ENCODE measurements at regions not wholly inside any gene's neighbourhood (a gene's known extent, or its start where the extent isn't known, plus 50 kb on each side); places are given as distances from the start of the nearest gene placed in this dataset.

DNA sequence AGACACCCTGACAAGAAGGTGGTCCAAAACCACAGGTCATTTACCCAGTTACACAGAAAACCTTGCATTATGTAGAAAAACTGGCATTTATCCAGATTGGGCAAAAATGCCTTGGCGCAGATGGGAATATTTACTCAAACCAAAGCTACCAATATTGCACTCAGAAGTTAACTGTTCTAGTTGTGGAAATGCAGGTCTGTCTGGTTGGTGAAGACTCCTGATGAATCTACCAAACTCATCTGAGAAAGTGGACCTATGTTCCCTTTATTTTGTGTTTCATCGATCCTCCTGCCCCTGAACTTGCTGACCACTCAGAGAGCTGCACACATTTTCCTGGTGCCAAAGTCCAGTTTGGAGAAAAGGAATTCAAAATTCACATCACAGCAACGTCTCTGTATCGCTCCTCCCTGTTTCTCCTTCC, 85.2 kb upstream of the ALDH1A1 start:
- Histone ChIP-seq H3K27me3 (no peaks in the 10 kb centered on the region), H3K4me1 (peaks cover 0 to 33% (median 12%) of the 10 kb centered on the region in 4 donors), H3K27ac (peak overlapping the region; percentile 73 to 90 (median 79)), H3K4me3 (peak overlapping the region in 3 of 4 donors; percentile 1 to 16 (median 12)), H3K36me3 (no peaks in the 10 kb centered on the region), H3K9me3 (no peaks in the 10 kb centered on the region)
- TF ChIP-seq EP300 (IDR thresholded peaks at IDR 0.05) (no peak), POLR2A (IDR thresholded peaks at IDR 0.05) (no peak)
- TF ChIP-seq, protein P1, sequence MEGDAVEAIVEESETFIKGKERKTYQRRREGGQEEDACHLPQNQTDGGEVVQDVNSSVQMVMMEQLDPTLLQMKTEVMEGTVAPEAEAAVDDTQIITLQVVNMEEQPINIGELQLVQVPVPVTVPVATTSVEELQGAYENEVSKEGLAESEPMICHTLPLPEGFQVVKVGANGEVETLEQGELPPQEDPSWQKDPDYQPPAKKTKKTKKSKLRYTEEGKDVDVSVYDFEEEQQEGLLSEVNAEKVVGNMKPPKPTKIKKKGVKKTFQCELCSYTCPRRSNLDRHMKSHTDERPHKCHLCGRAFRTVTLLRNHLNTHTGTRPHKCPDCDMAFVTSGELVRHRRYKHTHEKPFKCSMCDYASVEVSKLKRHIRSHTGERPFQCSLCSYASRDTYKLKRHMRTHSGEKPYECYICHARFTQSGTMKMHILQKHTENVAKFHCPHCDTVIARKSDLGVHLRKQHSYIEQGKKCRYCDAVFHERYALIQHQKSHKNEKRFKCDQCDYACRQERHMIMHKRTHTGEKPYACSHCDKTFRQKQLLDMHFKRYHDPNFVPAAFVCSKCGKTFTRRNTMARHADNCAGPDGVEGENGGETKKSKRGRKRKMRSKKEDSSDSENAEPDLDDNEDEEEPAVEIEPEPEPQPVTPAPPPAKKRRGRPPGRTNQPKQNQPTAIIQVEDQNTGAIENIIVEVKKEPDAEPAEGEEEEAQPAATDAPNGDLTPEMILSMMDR (IDR thresholded peaks at IDR 0.05), result no peak
- DNase-seq (ENCODE audit: low spot score in 2 of 2), result no peak
- 29 to 37% methylated on average over 4 of the region's 4 CpGs for WGBS, 2 donors

GRCh38 chr9:73037613-73038012, 84.8 kb upstream of the ALDH1A1 start:
- Histone ChIP-seq H3K27ac (peak overlapping the region in 2 of 4 donors; percentile 76 to 90), H3K4me1 (peaks cover 0 to 33% (median 12%) of the 10 kb centered on the region in 4 donors), H3K36me3 (no peaks in the 10 kb centered on the region), H3K4me3 (peak overlapping the region in 1 of 4 donors; percentile 12), H3K9me3 (no peaks in the 10 kb centered on the region), H3K27me3 (no peaks in the 10 kb centered on the region)
- 42% methylated on average over 3 of the region's 3 CpGs for WGBS, 2 donors
- DNase-seq (ENCODE audit: low spot score in 2 of 2), result no peak
- TF ChIP-seq EP300 (IDR thresholded peaks at IDR 0.05) (no peak), POLR2A (IDR thresholded peaks at IDR 0.05) (no peak)

DNA sequence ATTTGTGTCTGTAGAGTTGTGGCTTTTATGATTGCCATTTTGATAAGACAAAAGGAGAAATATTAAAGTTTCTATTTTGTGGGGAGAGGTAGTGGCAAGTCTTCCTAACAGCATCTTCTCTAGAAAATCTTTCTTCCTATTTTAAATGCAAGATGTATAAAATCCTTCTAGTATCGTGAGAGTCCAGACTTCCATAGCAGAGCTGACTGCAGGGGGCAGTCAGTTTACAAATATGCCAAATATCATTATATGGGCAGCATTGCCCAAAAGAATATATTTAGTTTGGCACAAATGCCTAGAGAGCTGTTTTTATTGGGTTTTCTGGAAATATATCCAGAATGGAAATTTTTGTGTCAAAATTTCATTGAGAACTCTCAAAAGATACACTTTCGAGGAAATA, 82.1 kb upstream of the ALDH1A1 start:
- 76% methylated on average over 2 of the region's 2 CpGs for WGBS, 2 donors
- H3K9me3 ChIP-seq, result no peaks in the 10 kb centered on the region
- H3K4me1 ChIP-seq, result peaks cover 0 to 31% (median 12%) of the 10 kb centered on the region in 4 donors
- H3K27ac ChIP-seq, result no peak overlapping the region
- DNase-seq (ENCODE audit: low spot score in 2 of 2), result no peak
- no peak overlapping the region for H3K4me3 ChIP-seq
- no peaks in the 10 kb centered on the region for H3K27me3 ChIP-seq
- no peak for TF ChIP-seq POLR2A (IDR thresholded peaks at IDR 0.05)
- no peak for TF ChIP-seq EP300 (IDR thresholded peaks at IDR 0.05)
- TF ChIP-seq, protein P1 (IDR thresholded peaks at IDR 0.05), result no peak
- no peaks in the 10 kb centered on the region for H3K36me3 ChIP-seq

DNA sequence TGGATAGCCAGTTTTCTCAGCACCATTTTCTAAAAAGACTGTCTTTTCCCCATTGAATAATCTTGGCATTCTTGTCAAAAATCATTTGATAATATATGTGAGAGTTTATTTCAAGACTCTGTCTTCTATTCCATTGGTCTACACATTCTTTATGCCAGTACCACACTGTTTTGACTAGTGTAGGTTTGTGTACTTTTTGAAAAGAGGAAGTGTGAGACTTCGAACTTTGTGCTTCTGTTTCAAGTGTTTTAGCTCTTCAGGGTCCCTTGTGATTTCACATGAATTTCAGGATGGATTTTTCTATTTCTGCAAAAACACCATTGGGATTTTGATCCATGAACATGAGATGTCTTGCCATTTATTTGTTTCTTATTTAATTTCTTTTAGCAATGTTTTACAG, 78.5 kb upstream of the ALDH1A1 start:
- H3K27me3 ChIP-seq, result no peaks in the 10 kb centered on the region
- H3K27ac ChIP-seq, result no peak overlapping the region
- TF ChIP-seq POLR2A (IDR thresholded peaks at IDR 0.05) (no peak), EP300 (IDR thresholded peaks at IDR 0.05) (no peak)
- TF ChIP-seq, protein P1 (IDR thresholded peaks at IDR 0.05), result no peak
- H3K4me1 ChIP-seq, result no peaks in the 10 kb centered on the region
- WGBS, 2 donors, result 78 to 92% methylated on average over 1 of the region's 1 CpG
- H3K9me3 ChIP-seq, result no peaks in the 10 kb centered on the region
- no peak for DNase-seq (ENCODE audit: low spot score in 2 of 2)
- H3K36me3 ChIP-seq, result no peaks in the 10 kb centered on the region
- H3K4me3 ChIP-seq, result no peak overlapping the region

DNA sequence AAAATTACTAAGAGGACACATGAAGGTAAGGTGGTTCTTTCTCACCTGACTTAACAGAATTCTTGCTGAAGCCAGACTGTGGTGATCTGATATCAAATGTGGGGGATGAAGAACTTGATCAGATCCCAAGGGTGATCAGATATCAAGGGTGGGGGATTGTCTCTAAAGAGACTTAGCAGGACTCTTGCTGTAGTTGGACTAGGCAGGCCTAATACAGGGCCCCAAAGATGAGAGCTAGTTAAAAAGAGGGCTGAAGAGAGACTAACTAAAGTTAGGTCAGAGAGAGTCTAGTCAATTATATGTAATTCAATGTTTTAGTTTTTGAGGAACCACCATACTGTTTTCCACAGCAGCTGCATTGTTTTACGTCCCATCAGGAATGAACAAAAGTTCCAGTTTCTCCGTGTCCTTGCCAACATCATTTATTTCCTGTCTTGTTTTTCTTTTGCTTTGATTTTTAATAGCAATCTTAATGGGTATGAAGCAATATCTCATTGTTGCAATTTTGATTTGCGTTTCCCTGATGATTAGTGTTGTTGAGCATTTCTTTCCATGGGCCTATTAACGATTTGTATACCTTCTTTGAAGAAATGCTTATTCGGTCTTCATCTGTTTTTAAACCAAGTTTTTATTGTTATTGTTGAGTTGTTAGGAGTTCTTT, 77.6 kb upstream of the ALDH1A1 start:
- no peaks in the 10 kb centered on the region for H3K4me1 ChIP-seq
- H3K4me3 ChIP-seq, result no peak overlapping the region
- WGBS, 2 donors, result 64 to 73% methylated on average over 5 of the region's 5 CpGs
- H3K27me3 ChIP-seq, result no peaks in the 10 kb centered on the region
- no peak for DNase-seq (ENCODE audit: low spot score in 2 of 2)
- H3K27ac ChIP-seq, result peak overlapping the region in 1 of 4 donors; percentile 29
- H3K9me3 ChIP-seq, result no peaks in the 10 kb centered on the region
- no peak for TF ChIP-seq POLR2A (IDR thresholded peaks at IDR 0.05)
- TF ChIP-seq EP300 (IDR thresholded peaks at IDR 0.05), result no peak
- TF ChIP-seq, protein P1 (IDR thresholded peaks at IDR 0.05), result no peak
- no peaks in the 10 kb centered on the region for H3K36me3 ChIP-seq
